H9 (cell line): ENCODE measurements at regions not wholly inside any gene's neighbourhood (a gene's known extent, or its start where the extent isn't known, plus 50 kb on each side); places are given as distances from the start of the nearest gene placed in this dataset.

Experiments used
- DNase-seq: peaks from one replicate; pipeline ENCODE4 v3.0.0-alpha.2; 2017
- H2AFZ ChIP-seq: one replicate; pipeline ENCODE4 v1.6.1; 2013; ENCODE audit warnings: mild to moderate bottlenecking, low read length, control low read depth, moderate library complexity
- H2AK5ac ChIP-seq: 2 replicates; pipeline ENCODE4 v1.6.1; 2013; ENCODE audit warnings: low read length, control low read depth, mixed read lengths; ENCODE audit not compliant: insufficient read length
- H2BK120ac ChIP-seq: one replicate; pipeline ENCODE4 v1.6.1; 2013; ENCODE audit warnings: low read depth, mild to moderate bottlenecking, low read length, control low read depth, inconsistent platforms; ENCODE audit not compliant: poor library complexity, severe bottlenecking
- H2BK12ac ChIP-seq: 2 replicates; pipeline ENCODE4 v1.6.1; 2013; ENCODE audit warnings: low read length, control low read depth, mixed read lengths, low read depth; ENCODE audit not compliant: insufficient read length
- H2BK15ac ChIP-seq: 2 replicates; pipeline ENCODE4 v1.6.1; 2013; ENCODE audit warnings: low read depth, low read length, control low read depth
- H2BK20ac ChIP-seq: one replicate; pipeline ENCODE4 v1.6.1; 2013; ENCODE audit warnings: low read depth, mild to moderate bottlenecking, low read length, control low read depth, inconsistent platforms; ENCODE audit not compliant: poor library complexity, severe bottlenecking
- H2BK5ac ChIP-seq: 2 replicates; pipeline ENCODE4 v1.6.1; 2013; ENCODE audit warnings: low read length, control low read depth, mixed read lengths; ENCODE audit not compliant: insufficient read length
- H3K14ac ChIP-seq: 2 replicates; pipeline ENCODE4 v1.6.1; 2013; ENCODE audit warnings: low read length, control low read depth; ENCODE audit not compliant: insufficient read depth
- H3K18ac ChIP-seq: 2 replicates; pipeline ENCODE4 v1.6.1; 2013; ENCODE audit warnings: low read depth, mild to moderate bottlenecking, mixed read lengths, low read length, control low read depth; ENCODE audit not compliant: insufficient read length
- H3K23ac ChIP-seq: 2 replicates; pipeline ENCODE4 v1.6.1; 2013; ENCODE audit warnings: low read length, control low read depth, mixed read lengths, low read depth; ENCODE audit not compliant: insufficient read length
- H3K23me2 ChIP-seq: 2 replicates; pipeline ENCODE4 v1.6.1; 2013; ENCODE audit warnings: low read depth, mild to moderate bottlenecking, mixed read lengths, low read length, control low read depth; ENCODE audit not compliant: insufficient read length, poor library complexity, severe bottlenecking
- H3K27ac ChIP-seq: 2 replicates; pipeline ENCODE4 v1.5.1; 2013; ENCODE audit warnings: low read length, control low read depth, mixed read lengths, low read depth; ENCODE audit not compliant: insufficient read length
- H3K27me3 ChIP-seq: 2 replicates; pipeline ENCODE4 v1.6.1; 2013; ENCODE audit warnings: low read length, control low read depth, inconsistent platforms; ENCODE audit not compliant: insufficient read depth
- H3K4ac ChIP-seq: 2 replicates; pipeline ENCODE4 v1.6.1; 2013; ENCODE audit warnings: low read depth, mild to moderate bottlenecking, control low read depth, inconsistent platforms, low read length, moderate library complexity
- H3K4me1 ChIP-seq: 2 replicates; pipeline ENCODE4 v1.6.1; 2013; ENCODE audit warnings: low read length, control low read depth, inconsistent platforms; ENCODE audit not compliant: insufficient read depth
- H3K4me2 ChIP-seq: 2 replicates; pipeline ENCODE4 v1.6.1; 2013; ENCODE audit warnings: low read length, control low read depth, mixed read lengths; ENCODE audit not compliant: insufficient read length, insufficient read depth
- H3K56ac ChIP-seq: 2 replicates; pipeline ENCODE4 v1.6.1; 2013; ENCODE audit warnings: low read depth, mild to moderate bottlenecking, mixed read lengths, low read length, control low read depth; ENCODE audit not compliant: insufficient read length
- H3K79me1 ChIP-seq: 2 replicates; pipeline ENCODE4 v1.6.1; 2013; ENCODE audit warnings: low read depth, mild to moderate bottlenecking, moderate library complexity, low read length, control low read depth, inconsistent platforms; ENCODE audit not compliant: insufficient read depth, poor library complexity, severe bottlenecking
- H3K79me2 ChIP-seq: 2 replicates; pipeline ENCODE4 v1.6.1; 2013; ENCODE audit warnings: low read length, control low read depth, inconsistent platforms; ENCODE audit not compliant: insufficient read depth
- H3K9ac ChIP-seq: 2 replicates; pipeline ENCODE4 v1.6.1; 2013; ENCODE audit warnings: low read length, control low read depth, mixed read lengths; ENCODE audit not compliant: insufficient read length; ENCODE audit errors: extremely low read depth
- H3K9me3 ChIP-seq: one replicate; pipeline ENCODE4 v1.6.1; 2013; ENCODE audit warnings: low read depth, low read length, inconsistent platforms; ENCODE audit not compliant: control insufficient read depth
- H3T11ph ChIP-seq: one replicate; pipeline ENCODE4 v1.6.1; 2013; ENCODE audit warnings: mild to moderate bottlenecking, low read length, control low read depth, inconsistent platforms
- H4K20me1 ChIP-seq: one replicate; pipeline ENCODE4 v1.6.1; 2013; ENCODE audit not compliant: control insufficient read depth, insufficient read length, insufficient read depth
- H4K5ac ChIP-seq: 2 replicates; pipeline ENCODE4 v1.6.1; 2013; ENCODE audit warnings: low read depth, mild to moderate bottlenecking, mixed read lengths, low read length, control low read depth; ENCODE audit not compliant: insufficient read length
- H4K8ac ChIP-seq: replicated peaks from 2 replicates; pipeline ENCODE4 v1.6.1; 2013; ENCODE audit warnings: low read length, control low read depth, mixed read lengths, low read depth; ENCODE audit not compliant: insufficient read length
- H4K91ac ChIP-seq: 2 replicates; pipeline ENCODE4 v1.6.1; 2013; ENCODE audit warnings: low read depth, mild to moderate bottlenecking, moderate library complexity, mixed read lengths, low read length, control low read depth; ENCODE audit not compliant: insufficient read length
- H3K27ac Mint-ChIP-seq, 3 experiments: 2 replicates in 2 of 3; 3 replicates in 1 of 3; pipeline ENCODE4 v1.8.0; 2020 to 2021; ENCODE audit warnings: mixed read lengths in 3 of 3, mild to moderate bottlenecking in 1 of 3, moderate library complexity in 1 of 3
- H3K27me3 Mint-ChIP-seq: 2 replicates; pipeline ENCODE4 v1.8.0; 2021; ENCODE audit warnings: low read depth, mild to moderate bottlenecking, moderate library complexity, mixed read lengths
- H3K36me3 Mint-ChIP-seq, 3 experiments: 2 replicates in 2 of 3; 3 replicates in 1 of 3; pipeline ENCODE4 v1.8.0; 2020 to 2021; ENCODE audit warnings: low read depth in 3 of 3, mixed read lengths in 3 of 3; ENCODE audit not compliant: insufficient read depth in 1 of 3
- H3K4me1 Mint-ChIP-seq, 2 experiments: 2 replicates each; pipeline ENCODE4 v1.8.0; 2020; ENCODE audit warnings: mixed read lengths in 2 of 2
- H3K4me3 Mint-ChIP-seq, 2 experiments: 2 replicates in 1 of 2; 3 replicates in 1 of 2; pipeline ENCODE4 v1.8.0; 2020 to 2021; ENCODE audit warnings: mild to moderate bottlenecking in 2 of 2, mixed read lengths in 2 of 2, moderate library complexity in 1 of 2
- H3K9me3 Mint-ChIP-seq, 2 experiments: 2 replicates in 1 of 2; 3 replicates in 1 of 2; pipeline ENCODE4 v1.8.0; 2020; ENCODE audit warnings: mild to moderate bottlenecking in 2 of 2, mixed read lengths in 2 of 2, moderate library complexity in 1 of 2
- CTCF ChIP-seq: fragments of 200-600 bp; sonication (generic); conservative IDR thresholded peaks from 3 replicates; pipeline ENCODE4 v1.8.0; 2021; ENCODE audit warnings: antibody characterized with exemption, mild to moderate bottlenecking
- WGBS: extraction: QIAGEN DNeasy Blood & Tissue Kit; methylation state at CpG from one replicate; pipeline ENCODE4 v1.1.7; 2013; ENCODE audit warnings: missing lambda C conversion rate, low lambda C conversion rate, mixed read lengths; ENCODE audit not compliant: insufficient read length; ENCODE audit errors: extremely low coverage; 5-methylcytosine and 5-hydroxymethylcytosine counted together

GRCh38 chr1:5742801-5743200 is 249.4 kb downstream of the NPHP4 start:
- H3K79me2 ChIP-seq = no peaks in the 10 kb centered on the region
- H3K4me3 Mint-ChIP-seq = no peak overlapping the region
- no peak overlapping the region for H3K27ac ChIP-seq
- no peak overlapping the region for H4K8ac ChIP-seq
- H2BK5ac ChIP-seq = no peak overlapping the region
- no peak overlapping the region for H4K91ac ChIP-seq
- H3K23me2 ChIP-seq = no peaks in the 10 kb centered on the region
- H3K4me1 ChIP-seq = peaks cover 7% of the 10 kb centered on the region
- peaks cover 9 to 17% of the 10 kb centered on the region in 2 experiments for H3K4me1 Mint-ChIP-seq
- no peak overlapping the region for H3K9ac ChIP-seq
- no peak overlapping the region for H3K14ac ChIP-seq
- H3K56ac ChIP-seq = no peak overlapping the region
- no peak overlapping the region for H2AK5ac ChIP-seq
- H3K79me1 ChIP-seq = no peaks in the 10 kb centered on the region
- no peak for TF ChIP-seq CTCF
- no peaks in the 10 kb centered on the region for H4K20me1 ChIP-seq
- no peak overlapping the region for H4K5ac ChIP-seq
- H3K27me3 ChIP-seq = no peaks in the 10 kb centered on the region
- DNase-seq = no peak
- no peaks in the 10 kb centered on the region for H3K9me3 ChIP-seq
- H3K9me3 Mint-ChIP-seq = peaks cover 5 to 8% of the 10 kb centered on the region in 2 experiments; a peak in 3 of 5 replicates
- H3K36me3 Mint-ChIP-seq = peaks cover 0 to 6% (median 3%) of the 10 kb centered on the region in 3 experiments; a peak in 3 of 7 replicates
- H2BK15ac ChIP-seq = no peak overlapping the region
- no peak overlapping the region for H3K18ac ChIP-seq
- no peak overlapping the region for H3T11ph ChIP-seq
- H3K4me2 ChIP-seq = no peak overlapping the region
- WGBS = no CpG with 5 or more reads among the region's 14 CpGs
- H2BK20ac ChIP-seq = no peak overlapping the region
- no peak overlapping the region for H3K23ac ChIP-seq
- H2AFZ ChIP-seq = no peak overlapping the region
- H2BK120ac ChIP-seq = no peak overlapping the region
- peaks cover 5% of the 10 kb centered on the region for H3K27me3 Mint-ChIP-seq
- H3K4ac ChIP-seq = no peak overlapping the region
- H2BK12ac ChIP-seq = no peak overlapping the region
- no peak overlapping the region for H3K27ac Mint-ChIP-seq
